SU-DHL-6 (cell line): ENCODE measurements at regions not wholly inside any gene's neighbourhood (a gene's known extent, or its start where the extent isn't known, plus 50 kb on each side); places are given as distances from the start of the nearest gene placed in this dataset.

Source experiments
- H2AFZ ChIP-seq: fragments of 200-600 bp; sonication (generic); 2 replicates; pipeline ENCODE4 v1.6.1; 2014; ENCODE audit warnings: low read depth, mild to moderate bottlenecking, moderate library complexity, mixed read lengths, antibody characterized with exemption, low read length; ENCODE audit not compliant: severe bottlenecking
- H3F3A ChIP-seq: fragments of 200-600 bp; shearing (Covaris generic); 2 replicates; pipeline ENCODE4 v1.6.0; 2016; ENCODE audit warnings: antibody characterized with exemption, mild to moderate bottlenecking; ENCODE audit not compliant: insufficient read depth
- H3K27ac ChIP-seq: fragments of 200-600 bp; sonication (generic); 2 replicates; pipeline ENCODE4 v1.5.1; 2016; ENCODE audit warnings: low read depth, mild to moderate bottlenecking, low read length, moderate library complexity, mixed read lengths
- H3K27me3 ChIP-seq: fragments of 200-600 bp; sonication (generic), shearing (Covaris generic); 2 replicates; pipeline ENCODE4 v1.6.0; 2014; ENCODE audit warnings: mild to moderate bottlenecking, low read length
- H3K36me3 ChIP-seq: fragments of 200-600 bp; sonication (generic); 2 replicates; pipeline ENCODE4 v1.6.1; 2014; ENCODE audit warnings: mild to moderate bottlenecking, low read length, mixed read lengths
- H3K4me2 ChIP-seq: fragments of 300-600, 200-600 bp; shearing (Covaris generic), sonication (generic); 2 replicates; pipeline ENCODE4 v1.6.0; 2014; ENCODE audit warnings: low read length, low read depth, mild to moderate bottlenecking; ENCODE audit not compliant: poor library complexity, severe bottlenecking
- H3K4me3 ChIP-seq: fragments of 200-600 bp; sonication (generic); 2 replicates; pipeline ENCODE4 v1.5.1; 2014; ENCODE audit warnings: antibody characterized with exemption, low read length, mild to moderate bottlenecking, mixed read lengths; ENCODE audit not compliant: insufficient read depth, poor library complexity, severe bottlenecking
- H3K79me2 ChIP-seq: fragments of 200-600 bp; sonication (generic); 2 replicates; pipeline ENCODE4 v1.6.1; 2014; ENCODE audit warnings: mild to moderate bottlenecking, low read length, moderate library complexity; ENCODE audit not compliant: insufficient read depth
- H3K9ac ChIP-seq: fragments of 200-600 bp; sonication (generic); 2 replicates; pipeline ENCODE4 v1.7.0; 2014; ENCODE audit warnings: mild to moderate bottlenecking, low read length
- H3K9me2 ChIP-seq: fragments of 200-600 bp; sonication (generic); replicated peaks from 2 replicates; pipeline ENCODE4 v1.6.1; 2014; ENCODE audit warnings: low read length; ENCODE audit not compliant: insufficient read depth
- H3K9me3 ChIP-seq: fragments of 200-600 bp; sonication (generic); 2 replicates; pipeline ENCODE4 v1.6.1; 2014; ENCODE audit warnings: low read length, mixed read lengths; ENCODE audit not compliant: insufficient read depth
- H4K20me1 ChIP-seq: fragments of 200-600 bp; sonication (generic); 2 replicates; pipeline ENCODE4 v1.6.1; 2014; ENCODE audit warnings: low read depth, mild to moderate bottlenecking, antibody characterized with exemption, low read length, moderate library complexity, mixed read lengths
- EZH2phosphoT487 ChIP-seq: fragments of 200-600 bp; sonication (generic), shearing (Covaris generic); conservative IDR thresholded peaks from 2 replicates; pipeline ENCODE4 v1.6.1; 2018; ENCODE audit warnings: mild to moderate bottlenecking, antibody characterized with exemption, low read length, moderate library complexity, mixed read lengths
- TF ChIP-seq, protein P1 (sequence below): fragments of 200-600 bp; sonication (generic); IDR thresholded peaks from one replicate; pipeline ENCODE4 v1.5.1; 2017; ENCODE audit warnings: antibody characterized with exemption, mild to moderate bottlenecking, low read length, moderate library complexity; ENCODE audit not compliant: insufficient read depth, poor library complexity, severe bottlenecking

DNA sequence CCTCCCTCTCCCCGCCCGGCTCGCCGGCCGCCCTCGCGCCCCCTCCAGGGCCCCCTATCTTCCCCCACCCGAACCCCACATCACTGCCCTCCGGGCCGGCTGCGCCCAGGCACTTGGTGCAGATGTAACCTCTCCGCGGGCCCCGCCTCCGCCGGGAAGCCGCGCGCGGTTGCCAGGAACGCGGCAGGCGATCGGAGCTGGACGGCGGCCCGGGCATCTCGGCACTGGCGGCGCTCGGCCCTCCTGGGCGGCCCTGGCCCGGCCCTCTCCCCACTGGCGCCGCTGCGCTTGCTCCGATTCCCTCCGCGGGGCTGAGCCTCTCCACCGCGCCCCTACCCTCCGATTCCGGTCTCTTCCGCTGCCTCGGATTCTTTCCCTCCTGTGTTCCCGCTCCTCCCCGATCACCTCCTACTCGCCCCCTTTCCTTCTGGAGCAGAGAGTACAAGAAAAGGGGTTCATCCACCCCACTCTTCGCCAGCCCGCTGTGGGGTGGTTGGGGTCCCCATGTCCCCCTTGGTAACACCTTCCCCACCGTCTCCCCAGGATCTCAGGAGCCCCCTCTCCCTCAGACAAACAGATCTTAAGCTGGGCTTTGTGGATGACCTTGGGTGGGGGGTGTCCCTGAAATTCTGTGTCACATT lies 70.6 kb downstream of the C9orf50 start:
- Histone ChIP-seq H3K79me2 (no peaks in the 10 kb centered on the region), H2AFZ (no peak overlapping the region), H3K27ac (no peak overlapping the region), H3K4me2 (no peak overlapping the region), H4K20me1 (no peaks in the 10 kb centered on the region), H3K9ac (no peak overlapping the region), H3K27me3 (no peaks in the 10 kb centered on the region), H3F3A (no peaks in the 10 kb centered on the region), H3K9me3 (no peaks in the 10 kb centered on the region), H3K4me3 (no peak overlapping the region), H3K9me2 (no peaks in the 10 kb centered on the region), H3K36me3 (no peaks in the 10 kb centered on the region)
- no peak for TF ChIP-seq EZH2phosphoT487
- TF ChIP-seq, protein P1, sequence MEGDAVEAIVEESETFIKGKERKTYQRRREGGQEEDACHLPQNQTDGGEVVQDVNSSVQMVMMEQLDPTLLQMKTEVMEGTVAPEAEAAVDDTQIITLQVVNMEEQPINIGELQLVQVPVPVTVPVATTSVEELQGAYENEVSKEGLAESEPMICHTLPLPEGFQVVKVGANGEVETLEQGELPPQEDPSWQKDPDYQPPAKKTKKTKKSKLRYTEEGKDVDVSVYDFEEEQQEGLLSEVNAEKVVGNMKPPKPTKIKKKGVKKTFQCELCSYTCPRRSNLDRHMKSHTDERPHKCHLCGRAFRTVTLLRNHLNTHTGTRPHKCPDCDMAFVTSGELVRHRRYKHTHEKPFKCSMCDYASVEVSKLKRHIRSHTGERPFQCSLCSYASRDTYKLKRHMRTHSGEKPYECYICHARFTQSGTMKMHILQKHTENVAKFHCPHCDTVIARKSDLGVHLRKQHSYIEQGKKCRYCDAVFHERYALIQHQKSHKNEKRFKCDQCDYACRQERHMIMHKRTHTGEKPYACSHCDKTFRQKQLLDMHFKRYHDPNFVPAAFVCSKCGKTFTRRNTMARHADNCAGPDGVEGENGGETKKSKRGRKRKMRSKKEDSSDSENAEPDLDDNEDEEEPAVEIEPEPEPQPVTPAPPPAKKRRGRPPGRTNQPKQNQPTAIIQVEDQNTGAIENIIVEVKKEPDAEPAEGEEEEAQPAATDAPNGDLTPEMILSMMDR, result no peak

DNA sequence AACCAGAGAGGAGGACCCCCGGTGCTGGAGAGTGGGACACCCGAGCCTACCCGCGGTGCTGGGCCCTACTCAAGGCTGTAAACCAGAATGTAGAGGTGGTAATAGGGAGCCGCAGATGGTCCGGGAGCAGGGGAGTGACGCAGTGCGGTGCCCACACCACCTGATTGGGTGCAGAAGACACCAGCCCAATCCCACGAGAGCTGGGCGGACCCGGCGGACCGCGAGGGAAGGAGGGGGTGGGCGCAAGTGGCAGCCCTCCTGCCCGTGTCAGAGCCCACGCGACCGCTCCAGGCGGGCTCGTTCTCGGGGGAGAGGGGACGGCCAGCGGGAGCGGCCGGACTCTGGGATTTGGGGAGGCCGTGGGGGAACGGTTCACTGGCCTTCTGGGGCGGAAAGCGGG lies 71.2 kb downstream of the C9orf50 start:
- no peak for TF ChIP-seq EZH2phosphoT487
- TF ChIP-seq, protein P1, result no peak
- Histone ChIP-seq H3K9me2 (no peaks in the 10 kb centered on the region), H3K27me3 (no peaks in the 10 kb centered on the region), H3K9ac (no peak overlapping the region), H3K79me2 (no peaks in the 10 kb centered on the region), H3K4me3 (no peak overlapping the region), H2AFZ (no peak overlapping the region), H4K20me1 (no peaks in the 10 kb centered on the region), H3K4me2 (no peak overlapping the region), H3K9me3 (no peaks in the 10 kb centered on the region), H3K27ac (no peak overlapping the region), H3F3A (no peaks in the 10 kb centered on the region), H3K36me3 (no peaks in the 10 kb centered on the region)

DNA sequence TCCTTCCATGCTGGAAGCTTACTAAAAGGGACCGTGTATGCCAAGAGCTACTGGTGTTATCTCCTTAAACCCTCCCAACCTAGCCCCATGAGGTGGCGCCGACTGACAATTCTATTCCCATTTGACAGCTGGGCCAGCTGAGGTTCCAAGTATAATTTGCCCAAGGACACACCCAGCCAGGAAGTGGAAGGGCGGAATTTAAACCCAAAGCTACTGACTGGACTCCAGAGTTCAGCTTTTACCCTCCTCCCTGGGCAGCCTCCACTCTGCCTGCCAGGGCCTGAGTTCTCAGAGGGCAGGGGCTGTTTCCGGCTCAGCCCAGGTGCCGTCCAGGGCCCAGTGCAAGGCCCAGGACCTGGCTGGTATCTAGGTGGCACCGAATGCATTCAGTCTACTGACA lies 71.8 kb downstream of the C9orf50 start:
- TF ChIP-seq EZH2phosphoT487, result no peak
- TF ChIP-seq, protein P1, result no peak
- Histone ChIP-seq H3K9me2 (no peaks in the 10 kb centered on the region), H3K9ac (no peak overlapping the region), H3K79me2 (no peaks in the 10 kb centered on the region), H3K27me3 (no peaks in the 10 kb centered on the region), H3K4me3 (no peak overlapping the region), H3F3A (no peaks in the 10 kb centered on the region), H2AFZ (no peak overlapping the region), H4K20me1 (no peaks in the 10 kb centered on the region), H3K4me2 (no peak overlapping the region), H3K36me3 (no peaks in the 10 kb centered on the region), H3K9me3 (no peaks in the 10 kb centered on the region), H3K27ac (no peak overlapping the region)
